K562 (cell line): ENCODE measurements at regions not wholly inside any gene's neighbourhood (a gene's known extent, or its start where the extent isn't known, plus 50 kb on each side); places are given as distances from the start of the nearest gene placed in this dataset.

Experiments used
- ATAC-seq: fragments of 200-7000 bp; cut with Tn5 transposase; 3 replicates; pipeline ENCODE4 v1.9.1; 2020; ENCODE audit warnings: moderate library complexity
- BruUV-seq: library from RNA; stranded (reverse); fragments of 400-500 nt; replicated peaks from 2 replicates; lab custom pipeline; 2021; lab: Mats Ljungman, UMichigan
- CTCF ChIA-PET: fragments of 300-600 bp; formaldehyde crosslinking; extraction: SDS; loops from one replicate; lab custom pipeline; 2021; ENCODE audit warnings: low intra/inter-chr PET ratio; lab: Yijun Ruan, JAX
- POLR2A ChIA-PET: fragments of 300-600, 350-650 bp; sonication (Branson Sonifier 250); formaldehyde crosslinking; extraction: SDS; loops from one replicate; lab custom pipeline; 2021; ENCODE audit warnings: antibody characterized with exemption, inconsistent platforms; lab: Yijun Ruan, JAX
- DNase-seq, 4 experiments: peaks; one replicate each; pipeline versions ENCODE4 v3.0.0 to v3.0.0-alpha.2; 2011 to 2018; ENCODE audit warnings: low spot score in 3 of 4, mixed read lengths in 3 of 4; ENCODE audit errors: extremely low read depth in 1 of 4
- FAIRE-seq: peaks from 2 replicates; lab custom pipeline; 2011; peaks lifted over from hg19 to GRCh38; lab: Jason Lieb, UNC
- H2AFZ ChIP-seq: 2 replicates; pipeline ENCODE4 v1.6.0; 2011; ENCODE audit warnings: low read depth, low read length, control low read depth, inconsistent platforms
- H3K27ac ChIP-seq: fragments of 200-600 bp; 3 replicates; pipeline ENCODE4 v1.8.0; 2011; ENCODE audit warnings: low read depth, mild to moderate bottlenecking, control low read depth, inconsistent platforms, low read length, moderate library complexity, mixed read lengths; ENCODE audit errors: extremely low read depth
- H3K27me3 ChIP-seq, 2 experiments: fragments of 300-600 bp in 1 of 2; 2 replicates in 1 of 2; 3 replicates in 1 of 2; pipeline versions ENCODE4 v1.6.0 to v1.8.0; 2011; ENCODE audit warnings: inconsistent platforms in 2 of 2, low read length in 2 of 2, mild to moderate bottlenecking in 1 of 2, mixed read lengths in 1 of 2, moderate library complexity in 1 of 2; ENCODE audit not compliant: control insufficient read depth in 2 of 2, insufficient read depth in 2 of 2
- H3K36me3 ChIP-seq: fragments of 300-600 bp; 3 replicates; pipeline ENCODE4 v1.8.0; 2011; ENCODE audit warnings: mild to moderate bottlenecking, low read length, inconsistent platforms; ENCODE audit not compliant: control insufficient read depth, insufficient read depth
- H3K4me1 ChIP-seq, 2 experiments: fragments of 200-600 bp in 1 of 2; replicated peaks in 1 of 2; 2 replicates in 1 of 2; 3 replicates in 1 of 2; pipeline versions ENCODE4 v1.5.1 to v1.8.0; 2011; ENCODE audit warnings: inconsistent platforms in 2 of 2, low read length in 2 of 2, mild to moderate bottlenecking in 1 of 2, mixed read lengths in 1 of 2, moderate library complexity in 1 of 2; ENCODE audit not compliant: control insufficient read depth in 2 of 2, insufficient read depth in 2 of 2
- H3K4me2 ChIP-seq: 2 replicates; pipeline ENCODE4 v1.6.1; 2011; ENCODE audit warnings: low read length, control low read depth, inconsistent platforms, mixed read lengths; ENCODE audit not compliant: insufficient read depth
- H3K4me3 ChIP-seq: fragments of 200-600 bp; sonication (generic), shearing (Covaris generic); 2 replicates; pipeline ENCODE4 v1.5.1; 2016; ENCODE audit warnings: control low read depth, inconsistent platforms
- H3K79me2 ChIP-seq: fragments of 200-600 bp; 3 replicates; pipeline ENCODE4 v1.8.0; 2011; ENCODE audit warnings: low read length, inconsistent platforms; ENCODE audit not compliant: control insufficient read depth, insufficient read depth
- H3K9ac ChIP-seq, 2 experiments: 2 replicates each; pipeline versions ENCODE4 v1.6.0 to v1.6.1; 2011; ENCODE audit warnings: low read depth in 2 of 2, low read length in 2 of 2, control low read depth in 1 of 2, inconsistent platforms in 1 of 2, mild to moderate bottlenecking in 1 of 2, mixed read lengths in 1 of 2; ENCODE audit not compliant: insufficient read depth in 1 of 2
- H3K9me1 ChIP-seq: one replicate; pipeline ENCODE4 v1.6.0; 2011; ENCODE audit warnings: inconsistent platforms, mild to moderate bottlenecking, low read length, moderate library complexity; ENCODE audit not compliant: control insufficient read depth, insufficient read depth
- H3K9me3 ChIP-seq: replicated peaks from 2 replicates; pipeline ENCODE4 v1.5.1; 2011; ENCODE audit warnings: low read depth, low read length, inconsistent platforms; ENCODE audit not compliant: control insufficient read depth, insufficient read depth
- H4K20me1 ChIP-seq: replicated peaks from 2 replicates; pipeline ENCODE4 v1.6.1; 2011; ENCODE audit warnings: low read length, inconsistent platforms, mixed read lengths; ENCODE audit not compliant: control insufficient read depth, insufficient read depth
- CEBPG ChIP-seq, 3 experiments: fragments of 200-800 bp in 1 of 3; sonication (Bioruptor generic) in 1 of 3; sonication (generic) in 1 of 3; formaldehyde crosslinking in 1 of 3; IDR thresholded peaks in 2 of 3; conservative IDR thresholded peaks in 1 of 3; 2 replicates each; pipeline versions ENCODE4 v1.6.1 to v1.8.0; 2016 to 2022; ENCODE audit warnings: missing compliant biosample characterization in 2 of 3, missing genetic modification characterization in 2 of 3, mild to moderate bottlenecking in 1 of 3, missing genetic modification reagents in 1 of 3
- EWSR1 ChIP-seq: fragments of 450-650 bp; IDR thresholded peaks from 2 replicates; pipeline ENCODE4 v1.6.1; 2018; ENCODE audit warnings: borderline replicate concordance, mild to moderate bottlenecking, low read depth, moderate library complexity; ENCODE audit not compliant: partially characterized antibody
- ILF3 ChIP-seq: fragments of 450-650 bp; IDR thresholded peaks from 2 replicates; pipeline ENCODE4 v1.6.1; 2018; ENCODE audit warnings: antibody characterized with exemption, mild to moderate bottlenecking, moderate library complexity, borderline replicate concordance
- MTA3 ChIP-seq: fragments of 450-650 bp; formaldehyde crosslinking; IDR thresholded peaks from 2 replicates; pipeline ENCODE4 v1.6.1; 2017; ENCODE audit warnings: mild to moderate bottlenecking, borderline replicate concordance
- NFIC ChIP-seq: fragments of 450-650 bp; IDR thresholded peaks from 2 replicates; pipeline ENCODE4 v1.6.1; 2017; ENCODE audit warnings: mild to moderate bottlenecking, inconsistent platforms
- SREBF1 ChIP-seq: fragments of 150-350 bp; IDR thresholded peaks from 2 replicates; pipeline ENCODE4 v1.6.1; 2014; ENCODE audit warnings: antibody characterized with exemption, low read depth, low read length, borderline replicate concordance
- WHSC1 ChIP-seq: IDR thresholded peaks from one replicate; pipeline ENCODE4 v1.6.1; 2012; ENCODE audit warnings: low read length, control low read depth, inconsistent platforms
- ZNF175 ChIP-seq: fragments of 200-800 bp; sonication (Bioruptor generic); IDR thresholded peaks from 2 replicates; pipeline ENCODE4 v1.6.1; 2016; ENCODE audit warnings: low read depth, mild to moderate bottlenecking, missing genetic modification characterization, missing compliant biosample characterization
- ZNF184 ChIP-seq: sonication (generic); formaldehyde crosslinking; IDR thresholded peaks from 2 replicates; pipeline ENCODE4 v1.5.0; 2020; ENCODE audit warnings: missing genetic modification reagents
- ZNF79 ChIP-seq: fragments of 250-450 bp; sonication (Bioruptor Pico); IDR thresholded peaks from 2 replicates; pipeline ENCODE4 v1.4.0; 2020; ENCODE audit warnings: low read depth, mild to moderate bottlenecking, moderate library complexity
- WGBS: fragments of 100-300 bp; shearing (Covaris generic); methylation state at CpG from one replicate; pipeline ENCODE4 v1.1.6; 2016; ENCODE audit warnings: low coverage, mixed read lengths; ENCODE audit not compliant: insufficient coverage; ENCODE audit errors: missing lambda C conversion rate; 5-methylcytosine and 5-hydroxymethylcytosine counted together
- in situ Hi-C: fragments of 300-500 bp; cut with MboI; formaldehyde crosslinking; loops from 4 replicates; pipeline ENCODE4 v1.15.0; 2018; ENCODE audit warnings: inconsistent platforms, mixed read lengths
- intact Hi-C: fragments of 100-400 bp; cut with micrococcal nuclease; formaldehyde crosslinking; loops from 2 replicates; pipeline ENCODE4 v1.14.2; 2022
- TF ChIP-seq, protein P1 (sequence below), 2 experiments: fragments of 450-650 bp in 1 of 2; sonication (generic) in 1 of 2; formaldehyde crosslinking in 1 of 2; IDR thresholded peaks; 2 replicates each; pipeline versions ENCODE4 v1.7.1 to v1.9.0; 2016 to 2022; ENCODE audit warnings: inconsistent platforms in 1 of 2, mild to moderate bottlenecking in 1 of 2, missing genetic modification reagents in 1 of 2
- TF ChIP-seq, protein P2 (sequence below): fragments of 250-450 bp; sonication (Bioruptor Pico); IDR thresholded peaks from 2 replicates; pipeline ENCODE4 v1.5.0; 2022; ENCODE audit warnings: mild to moderate bottlenecking

DNA sequence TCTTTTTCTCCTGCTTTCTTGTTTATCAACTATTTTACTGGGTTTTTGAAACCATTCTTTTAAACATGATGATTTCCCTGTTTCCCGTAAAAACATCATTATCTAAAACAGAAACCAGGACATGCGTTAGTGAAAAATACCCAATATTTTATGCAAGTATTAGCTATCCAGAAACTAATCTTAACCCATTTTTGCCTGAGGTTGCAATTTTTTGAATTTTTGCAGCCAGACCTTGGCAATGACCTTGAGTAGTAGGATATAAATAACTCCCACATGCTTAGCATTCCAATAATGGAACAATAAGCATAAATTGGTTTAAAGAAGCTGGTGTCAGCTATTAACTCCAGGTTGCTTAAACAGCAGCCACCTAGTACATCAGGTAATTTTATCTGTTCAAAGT lies 308.9 kb upstream of the ANO3 start:
- H3K9ac ChIP-seq = no peak overlapping the region
- intact Hi-C loops (no loop called here), in situ Hi-C loops (no loop called here)
- H3K4me2 ChIP-seq = no peak overlapping the region
- H3K9me3 ChIP-seq = no peaks in the 10 kb centered on the region
- BruUV-seq = no TSS peak
- H3K79me2 ChIP-seq = no peaks in the 10 kb centered on the region
- no peak overlapping the region for H2AFZ ChIP-seq
- no peaks in the 10 kb centered on the region for H4K20me1 ChIP-seq
- no peaks in the 10 kb centered on the region for H3K4me1 ChIP-seq
- H3K9me1 ChIP-seq = no peaks in the 10 kb centered on the region
- no peak overlapping the region for H3K27ac ChIP-seq
- FAIRE-seq = no peak
- no peaks in the 10 kb centered on the region for H3K36me3 ChIP-seq
- no peaks in the 10 kb centered on the region for H3K27me3 ChIP-seq
- DNase-seq = no peak
- ChIA-PET CTCF (no interaction called here), POLR2A (no interaction called here)
- no peak overlapping the region for H3K4me3 ChIP-seq
- WGBS = 0% methylated on average over 2 of the region's 2 CpGs
- no peak for ATAC-seq
- TF ChIP-seq MTA3 (no peak), ZNF79 (CRISPR knock-in tag) (no peak), ZNF175 (CRISPR knock-in tag) (no peak), ILF3 (no peak), NFIC (no peak), EWSR1 (no peak), WHSC1 (no peak), ZNF184 (no peak), CEBPG (CRISPR knock-in tag; IDR thresholded peaks at IDR 0.05) (no peak), CEBPG (tag; conservative IDR thresholded peaks at IDR 0.05 in 1 of 2, IDR thresholded peaks at IDR 0.05 in 1 of 2) (no peak), SREBF1 (no peak)
- TF ChIP-seq, protein P1, sequence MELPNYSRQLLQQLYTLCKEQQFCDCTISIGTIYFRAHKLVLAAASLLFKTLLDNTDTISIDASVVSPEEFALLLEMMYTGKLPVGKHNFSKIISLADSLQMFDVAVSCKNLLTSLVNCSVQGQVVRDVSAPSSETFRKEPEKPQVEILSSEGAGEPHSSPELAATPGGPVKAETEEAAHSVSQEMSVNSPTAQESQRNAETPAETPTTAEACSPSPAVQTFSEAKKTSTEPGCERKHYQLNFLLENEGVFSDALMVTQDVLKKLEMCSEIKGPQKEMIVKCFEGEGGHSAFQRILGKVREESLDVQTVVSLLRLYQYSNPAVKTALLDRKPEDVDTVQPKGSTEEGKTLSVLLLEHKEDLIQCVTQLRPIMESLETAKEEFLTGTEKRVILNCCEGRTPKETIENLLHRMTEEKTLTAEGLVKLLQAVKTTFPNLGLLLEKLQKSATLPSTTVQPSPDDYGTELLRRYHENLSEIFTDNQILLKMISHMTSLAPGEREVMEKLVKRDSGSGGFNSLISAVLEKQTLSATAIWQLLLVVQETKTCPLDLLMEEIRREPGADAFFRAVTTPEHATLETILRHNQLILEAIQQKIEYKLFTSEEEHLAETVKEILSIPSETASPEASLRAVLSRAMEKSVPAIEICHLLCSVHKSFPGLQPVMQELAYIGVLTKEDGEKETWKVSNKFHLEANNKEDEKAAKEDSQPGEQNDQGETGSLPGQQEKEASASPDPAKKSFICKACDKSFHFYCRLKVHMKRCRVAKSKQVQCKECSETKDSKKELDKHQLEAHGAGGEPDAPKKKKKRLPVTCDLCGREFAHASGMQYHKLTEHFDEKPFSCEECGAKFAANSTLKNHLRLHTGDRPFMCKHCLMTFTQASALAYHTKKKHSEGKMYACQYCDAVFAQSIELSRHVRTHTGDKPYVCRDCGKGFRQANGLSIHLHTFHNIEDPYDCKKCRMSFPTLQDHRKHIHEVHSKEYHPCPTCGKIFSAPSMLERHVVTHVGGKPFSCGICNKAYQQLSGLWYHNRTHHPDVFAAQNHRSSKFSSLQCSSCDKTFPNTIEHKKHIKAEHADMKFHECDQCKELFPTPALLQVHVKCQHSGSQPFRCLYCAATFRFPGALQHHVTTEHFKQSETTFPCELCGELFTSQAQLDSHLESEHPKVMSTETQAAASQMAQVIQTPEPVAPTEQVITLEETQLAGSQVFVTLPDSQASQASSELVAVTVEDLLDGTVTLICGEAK (IDR thresholded peaks at IDR 0.05) = no peak
- TF ChIP-seq, protein P1 (CRISPR knock-in tag; IDR thresholded peaks at IDR 0.05) = no peak
- TF ChIP-seq, protein P2, sequence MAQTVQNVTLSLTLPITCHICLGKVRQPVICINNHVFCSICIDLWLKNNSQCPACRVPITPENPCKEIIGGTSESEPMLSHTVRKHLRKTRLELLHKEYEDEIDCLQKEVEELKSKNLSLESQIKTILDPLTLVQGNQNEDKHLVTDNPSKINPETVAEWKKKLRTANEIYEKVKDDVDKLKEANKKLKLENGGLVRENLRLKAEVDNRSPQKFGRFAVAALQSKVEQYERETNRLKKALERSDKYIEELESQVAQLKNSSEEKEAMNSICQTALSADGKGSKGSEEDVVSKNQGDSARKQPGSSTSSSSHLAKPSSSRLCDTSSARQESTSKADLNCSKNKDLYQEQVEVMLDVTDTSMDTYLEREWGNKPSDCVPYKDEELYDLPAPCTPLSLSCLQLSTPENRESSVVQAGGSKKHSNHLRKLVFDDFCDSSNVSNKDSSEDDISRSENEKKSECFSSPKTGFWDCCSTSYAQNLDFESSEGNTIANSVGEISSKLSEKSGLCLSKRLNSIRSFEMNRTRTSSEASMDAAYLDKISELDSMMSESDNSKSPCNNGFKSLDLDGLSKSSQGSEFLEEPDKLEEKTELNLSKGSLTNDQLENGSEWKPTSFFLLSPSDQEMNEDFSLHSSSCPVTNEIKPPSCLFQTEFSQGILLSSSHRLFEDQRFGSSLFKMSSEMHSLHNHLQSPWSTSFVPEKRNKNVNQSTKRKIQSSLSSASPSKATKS (CRISPR knock-in tag) = no peak
